ENCODE measurements at regions not wholly inside any gene's neighbourhood (a gene's known extent, or its start where the extent isn't known, plus 50 kb on each side); places are given as distances from the start of the nearest gene placed in this dataset.
"Not testable (repeated sequence)": the region's sequence is repeated elsewhere in the genome, so short reads cannot be mapped to it uniquely, and the experiment has no call there.

- TF ChIP-seq POLR2A, CTCF (IDR thresholded peaks at IDR 0.05): not testable (repeated sequence)
Observed at GRCh38 chr21:9246481-9247289, 1274.7 kb upstream of the TPTE start.

All from gastroesophageal sphincter (tissue), 3 donors.